Fibroblast of lung (primary cell): ENCODE measurements at regions not wholly inside any gene's neighbourhood (a gene's known extent, or its start where the extent isn't known, plus 50 kb on each side); places are given as distances from the start of the nearest gene placed in this dataset.

ENCODE experiments used
- CTCF ChIP-seq, 2 donors: IDR thresholded peaks in 1 of 2; conservative IDR thresholded peaks in 1 of 2; 1 replicate in 1 of 2; 2 replicates in 1 of 2; pipeline ENCODE4 v1.5.1; 2011 to 2012; ENCODE audit warnings: low read length in 2 of 2, control low read depth in 1 of 2, inconsistent platforms in 1 of 2, low read depth in 1 of 2, mild to moderate bottlenecking in 1 of 2
- EZH2 ChIP-seq: IDR thresholded peaks from 2 replicates; pipeline ENCODE4 v1.5.1; 2012; ENCODE audit warnings: low read length, control low read depth, mild to moderate bottlenecking; ENCODE audit errors: missing control alignments

DNA sequence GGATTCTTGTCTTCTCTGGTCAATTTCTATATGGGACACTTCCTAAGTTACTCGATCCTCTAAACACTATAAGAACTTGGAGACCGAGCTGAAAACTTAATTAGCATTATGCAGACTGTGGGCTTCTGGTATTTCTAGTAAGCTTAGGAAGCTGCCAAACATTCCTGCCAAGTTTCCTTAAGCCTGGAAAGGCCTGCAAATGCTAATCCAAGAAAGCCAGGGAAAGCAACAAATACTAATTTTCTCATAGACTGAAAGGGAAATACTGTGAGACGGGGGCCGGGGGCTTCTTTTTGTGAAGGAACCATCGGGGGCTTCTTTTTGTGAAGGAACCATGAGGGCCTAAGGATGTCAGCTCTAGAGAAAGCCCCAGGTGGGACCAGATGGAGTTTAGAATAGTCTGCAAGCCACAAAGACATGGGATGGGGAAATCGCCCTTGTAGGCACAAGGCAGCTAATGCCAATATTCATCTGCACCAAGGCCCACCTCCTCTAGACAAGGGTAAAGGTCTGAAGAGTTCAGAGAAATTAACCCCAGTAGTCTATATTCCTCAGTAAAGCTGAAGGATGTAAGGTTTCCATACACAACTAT lies 332.4 kb upstream of the PRDM1 start:
- no peak for TF ChIP-seq EZH2
- no peak for TF ChIP-seq CTCF (conservative IDR thresholded peaks at IDR 0.05 in 1 of 2, IDR thresholded peaks at IDR 0.05 in 1 of 2; ENCODE audit: low read depth in 1 of 2, low read length in 2 of 2)
